GM12872 (cell line): ENCODE measurements at regions not wholly inside any gene's neighbourhood (a gene's known extent, or its start where the extent isn't known, plus 50 kb on each side); places are given as distances from the start of the nearest gene placed in this dataset.

ENCODE experiments used
- CTCF ChIP-seq: IDR thresholded peaks from 3 replicates; pipeline ENCODE4 v1.5.1; 2011; ENCODE audit warnings: low read depth, mild to moderate bottlenecking, low read length, moderate library complexity; ENCODE audit not compliant: insufficient read depth

GRCh38 chr13:90020536-90021070 is 1326.9 kb upstream of the MIR17HG start:
- no peak for TF ChIP-seq CTCF

- no peak for TF ChIP-seq CTCF
Observed at GRCh38 chr13:90027409-90027808, 1320.1 kb upstream of the MIR17HG start.

DNA sequence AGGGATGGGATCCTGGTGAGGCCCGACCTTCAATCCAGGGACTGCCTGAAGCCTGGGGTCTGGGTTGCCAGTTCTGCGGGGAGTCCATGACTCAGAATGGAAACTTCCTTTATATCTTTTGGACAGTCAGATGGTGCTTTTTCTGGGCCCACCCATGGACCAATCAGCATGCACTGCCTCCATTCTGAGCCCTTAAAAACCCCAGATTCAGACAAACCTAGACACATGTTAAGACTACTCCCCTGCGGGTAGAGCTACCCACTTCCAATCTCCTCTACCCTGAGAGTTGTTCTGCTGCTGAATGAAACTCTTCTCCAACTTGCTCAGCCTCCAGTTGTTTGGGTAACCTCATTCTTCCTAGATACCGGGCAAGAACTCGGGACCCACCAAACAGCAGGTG is 1315.2 kb upstream of the MIR17HG start:
- no peak for TF ChIP-seq CTCF

GRCh38 chr13:90032841-90033493 is 1314.5 kb upstream of the MIR17HG start:
- no peak for TF ChIP-seq CTCF

GRCh38 chr13:90039516-90039915 is 1308.0 kb upstream of the MIR17HG start:
- TF ChIP-seq CTCF: no peak

DNA sequence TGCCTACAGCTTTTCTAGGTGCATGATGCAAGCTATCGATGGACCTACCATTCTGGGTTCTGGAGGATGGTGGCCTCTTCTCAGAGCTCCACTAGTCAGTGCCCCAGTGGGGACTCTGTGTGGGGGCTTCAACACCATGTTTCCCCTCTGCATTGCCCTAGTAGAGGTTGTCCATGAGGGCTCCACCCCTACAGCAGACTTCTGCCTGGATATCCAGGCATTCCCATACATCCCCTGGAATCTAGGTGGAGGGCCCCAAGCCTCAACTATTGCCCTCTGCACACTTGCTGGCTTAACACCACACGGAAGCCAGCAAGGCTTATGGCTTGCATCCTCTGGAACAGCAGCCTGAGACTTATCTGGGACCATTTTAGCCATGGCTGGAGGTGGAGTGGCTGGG is 1299.9 kb upstream of the MIR17HG start:
- TF ChIP-seq CTCF: no peak

- TF ChIP-seq CTCF: no peak
Observed at GRCh38 chr13:90049989-90050671, 1297.4 kb upstream of the MIR17HG start.
